Activated naive CD8-positive, alpha-beta T cell treated with anti-CD3 and anti-CD28 coated beads, Interleukin-2, amount 50 U/mL, for 16 hours (primary cell): ENCODE measurements at regions not wholly inside any gene's neighbourhood (a gene's known extent, or its start where the extent isn't known, plus 50 kb on each side); places are given as distances from the start of the nearest gene placed in this dataset.
"Not testable (repeated sequence)": the region's sequence is repeated elsewhere in the genome, so short reads cannot be mapped to it uniquely, and the experiment has no call there.

Experiments used
- DNase-seq: peaks from one replicate; pipeline ENCODE4 v3.0.0-alpha.2; 2020; ENCODE audit warnings: low read depth, low spot score

- DNase-seq = not testable (repeated sequence)
Observed at GRCh38 chr3:106448372-106448966, 579.7 kb upstream of the CBLB start.

GRCh38 chr3:106452096-106452495 is 583.3 kb upstream of the CBLB start:
- no peak for DNase-seq

GRCh38 chr3:106454497-106454896 is 585.7 kb upstream of the CBLB start:
- no peak for DNase-seq

GRCh38 chr3:106457281-106458180 is 588.7 kb upstream of the CBLB start:
- no peak for DNase-seq

- DNase-seq = no peak
Observed at GRCh38 chr3:106458952-106459351, 590.1 kb upstream of the CBLB start.

- no peak for DNase-seq
Observed at GRCh38 chr3:106466881-106467280, 598.1 kb upstream of the CBLB start.

- DNase-seq = no peak
Observed at GRCh38 chr3:106473576-106474475, 605.0 kb upstream of the CBLB start.

GRCh38 chr3:106482451-106482850 is 613.6 kb upstream of the CBLB start:
- DNase-seq = no peak

- no peak for DNase-seq
Observed at GRCh38 chr3:106485217-106485616, 616.4 kb upstream of the CBLB start.

GRCh38 chr3:106485802-106486201 is 617.0 kb upstream of the CBLB start:
- DNase-seq = no peak

- not testable (repeated sequence) for DNase-seq
Observed at GRCh38 chr3:106486945-106487639, 618.3 kb upstream of the CBLB start.

- DNase-seq = no peak
Observed at GRCh38 chr3:106488331-106488730, 619.5 kb upstream of the CBLB start.

- DNase-seq = no peak
Observed at GRCh38 chr3:106491796-106492195, 623.0 kb upstream of the CBLB start.

GRCh38 chr3:106508331-106508893 is 639.6 kb upstream of the CBLB start:
- DNase-seq = no peak

- no peak for DNase-seq
Observed at GRCh38 chr3:106510206-106510605, 641.4 kb upstream of the CBLB start.

- no peak for DNase-seq
Observed at GRCh38 chr3:106512846-106513245, 644.0 kb upstream of the CBLB start.

- DNase-seq = no peak
Observed at GRCh38 chr3:106514431-106514830, 645.6 kb upstream of the CBLB start.

- no peak for DNase-seq
Observed at GRCh38 chr3:106518516-106518915, 649.7 kb upstream of the CBLB start.

- DNase-seq = no peak
Observed at GRCh38 chr3:106522397-106522796, 653.6 kb upstream of the CBLB start.

- DNase-seq = no peak
Observed at GRCh38 chr3:106528932-106529331, 660.1 kb upstream of the CBLB start.

- DNase-seq = no peak
Observed at GRCh38 chr3:106529738-106530137, 660.9 kb upstream of the CBLB start.
